H1 (cell line): ENCODE measurements at regions not wholly inside any gene's neighbourhood (a gene's known extent, or its start where the extent isn't known, plus 50 kb on each side); places are given as distances from the start of the nearest gene placed in this dataset.

Source experiments
- CTCF ChIA-PET: fragments of 300-600 bp; sonication (Branson Sonifier 250); formaldehyde crosslinking; loops from one replicate; lab custom pipeline; 2021; ENCODE audit not compliant: partially characterized antibody; lab: Charles Lee
- POLR2A ChIA-PET: fragments of 300-600 bp; sonication (Branson Sonifier 250); formaldehyde crosslinking; loops from one replicate; lab custom pipeline; 2021; ENCODE audit warnings: inconsistent platforms; ENCODE audit not compliant: partially characterized antibody; lab: Charles Lee
- DNase-seq, 2 experiments: peaks; one replicate each; pipeline versions ENCODE4 v3.0.0 to v3.0.0-alpha.2; 2010 to 2022; ENCODE audit warnings: low spot score in 2 of 2, low read depth in 1 of 2, mixed read lengths in 1 of 2
- FAIRE-seq: peaks from 2 replicates; lab custom pipeline; 2011; peaks lifted over from hg19 to GRCh38; lab: Jason Lieb, UNC
- H2AFZ ChIP-seq: 2 replicates; pipeline ENCODE4 v1.8.1; 2012; ENCODE audit warnings: low read length, inconsistent platforms
- H2AK5ac ChIP-seq: 2 replicates; pipeline ENCODE4 v1.6.1; 2013; ENCODE audit warnings: low read depth, low read length
- H2BK120ac ChIP-seq: replicated peaks from 2 replicates; pipeline ENCODE3; 2013; ENCODE audit warnings: low read depth, low read length, inconsistent platforms
- H2BK12ac ChIP-seq: 2 replicates; pipeline ENCODE4 v1.6.1; 2013; ENCODE audit warnings: low read depth, low read length
- H2BK15ac ChIP-seq: 2 replicates; pipeline ENCODE4 v1.6.1; 2013; ENCODE audit warnings: low read length
- H2BK20ac ChIP-seq: 2 replicates; pipeline ENCODE4 v1.6.1; 2013; ENCODE audit warnings: low read length
- H2BK5ac ChIP-seq: 2 replicates; pipeline ENCODE4 v1.6.1; 2013; ENCODE audit warnings: low read depth, low read length
- H3K14ac ChIP-seq: 2 replicates; pipeline ENCODE4 v1.6.1; 2013; ENCODE audit warnings: inconsistent platforms; ENCODE audit not compliant: insufficient read length
- H3K18ac ChIP-seq: 2 replicates; pipeline ENCODE4 v1.6.1; 2013; ENCODE audit warnings: low read length; ENCODE audit errors: extremely low read depth
- H3K23ac ChIP-seq: 2 replicates; pipeline ENCODE4 v1.6.1; 2013; ENCODE audit warnings: inconsistent platforms; ENCODE audit not compliant: insufficient read length
- H3K23me2 ChIP-seq: 2 replicates; pipeline ENCODE4 v1.6.1; 2013; ENCODE audit warnings: low read depth, low read length
- H3K27ac ChIP-seq: 2 replicates; pipeline ENCODE4 v1.6.1; 2011; ENCODE audit warnings: low read depth, low read length, inconsistent platforms
- H3K27me3 ChIP-seq, 4 experiments: replicated peaks in 1 of 4; 1 replicate in 1 of 4; 2 replicates in 3 of 4; pipeline versions ENCODE4 v1.6.1 to v1.8.1; 2011 to 2013; ENCODE audit warnings: low read length in 3 of 4, mild to moderate bottlenecking in 3 of 4, inconsistent platforms in 2 of 4, mixed read lengths in 2 of 4, moderate library complexity in 1 of 4; ENCODE audit not compliant: control insufficient read depth in 3 of 4, insufficient read depth in 3 of 4; ENCODE audit errors: extremely low read depth in 1 of 4
- H3K36me3 ChIP-seq, 4 experiments: 2 replicates each; pipeline versions ENCODE4 v1.6.1 to v1.8.1; 2011 to 2013; ENCODE audit warnings: mild to moderate bottlenecking in 4 of 4, low read length in 3 of 4, moderate library complexity in 2 of 4, control low read depth in 1 of 4, inconsistent platforms in 1 of 4; ENCODE audit not compliant: insufficient read depth in 4 of 4, control insufficient read depth in 2 of 4
- H3K4ac ChIP-seq: replicated peaks from 2 replicates; pipeline ENCODE3; 2013; ENCODE audit warnings: low read length, low read depth, mixed read lengths, inconsistent platforms; ENCODE audit not compliant: insufficient read length
- H3K4me1 ChIP-seq, 4 experiments: replicated peaks in 1 of 4; 1 replicate in 1 of 4; 2 replicates in 3 of 4; pipeline versions ENCODE4 v1.6.1 to v1.8.1; 2011 to 2013; ENCODE audit warnings: low read length in 3 of 4, inconsistent platforms in 2 of 4, mixed read lengths in 1 of 4; ENCODE audit not compliant: insufficient read depth in 4 of 4, control insufficient read depth in 3 of 4
- H3K4me2 ChIP-seq, 2 experiments: 2 replicates each; pipeline versions ENCODE4 v1.6.1 to v1.8.1; 2011 to 2013; ENCODE audit warnings: low read depth in 2 of 2, low read length in 2 of 2, control low read depth in 1 of 2, inconsistent platforms in 1 of 2, mild to moderate bottlenecking in 1 of 2; ENCODE audit not compliant: insufficient read depth in 1 of 2
- H3K4me3 ChIP-seq, 4 experiments: fragments of 200-600, 300-600 bp in 1 of 4; sonication (generic), shearing (Covaris generic), sonication (Bioruptor Twin) in 1 of 4; 2 replicates each; pipeline versions ENCODE4 v1.5.1 to v1.8.1; 2011 to 2016; ENCODE audit warnings: low read length in 4 of 4, low read depth in 3 of 4, control low read depth in 2 of 4, inconsistent platforms in 2 of 4, mild to moderate bottlenecking in 2 of 4, mixed read lengths in 1 of 4, moderate library complexity in 1 of 4; ENCODE audit not compliant: insufficient read depth in 2 of 4; ENCODE audit errors: extremely low read depth in 1 of 4
- H3K56ac ChIP-seq: replicated peaks from 2 replicates; pipeline ENCODE3; 2013; ENCODE audit warnings: low read depth, mild to moderate bottlenecking, mixed read lengths, low read length, inconsistent platforms; ENCODE audit not compliant: insufficient read length
- H3K79me1 ChIP-seq: 2 replicates; pipeline ENCODE4 v1.6.1; 2013; ENCODE audit warnings: low read depth, low read length, control low read depth
- H3K79me2 ChIP-seq, 2 experiments: 2 replicates each; pipeline versions ENCODE4 v1.6.1 to v1.8.1; 2012 to 2013; ENCODE audit warnings: low read length in 2 of 2, mild to moderate bottlenecking in 2 of 2, inconsistent platforms in 1 of 2; ENCODE audit not compliant: insufficient read depth in 2 of 2, control insufficient read depth in 1 of 2
- H3K9ac ChIP-seq, 4 experiments: replicated peaks in 1 of 4; 1 replicate in 1 of 4; 2 replicates in 3 of 4; pipeline versions ENCODE4 v1.6.1 to v1.8.1; 2011 to 2013; ENCODE audit warnings: low read depth in 3 of 4, low read length in 3 of 4, control low read depth in 2 of 4, mild to moderate bottlenecking in 2 of 4, moderate library complexity in 2 of 4, inconsistent platforms in 1 of 4; ENCODE audit errors: extremely low read depth in 1 of 4
- H3K9me3 ChIP-seq, 2 experiments: 2 replicates each; pipeline versions ENCODE4 v1.6.1 to v1.8.1; 2012 to 2013; ENCODE audit warnings: mild to moderate bottlenecking in 2 of 2, moderate library complexity in 2 of 2, control low read depth in 1 of 2, inconsistent platforms in 1 of 2, low read depth in 1 of 2, low read length in 1 of 2, mixed read lengths in 1 of 2; ENCODE audit not compliant: insufficient read depth in 2 of 2
- H4K20me1 ChIP-seq, 2 experiments: replicated peaks in 1 of 2; 2 replicates each; pipeline versions ENCODE3 to v1.8.1; 2011 to 2013; ENCODE audit warnings: inconsistent platforms in 2 of 2, low read length in 2 of 2, mild to moderate bottlenecking in 1 of 2; ENCODE audit not compliant: insufficient read depth in 2 of 2, control insufficient read depth in 1 of 2
- H4K5ac ChIP-seq: 2 replicates; pipeline ENCODE4 v1.6.1; 2013; ENCODE audit warnings: low read length, low read depth, mixed read lengths, inconsistent platforms; ENCODE audit not compliant: insufficient read length
- H4K8ac ChIP-seq: 2 replicates; pipeline ENCODE4 v1.8.0; 2013; ENCODE audit warnings: mild to moderate bottlenecking, moderate library complexity, low read length, inconsistent platforms; ENCODE audit not compliant: insufficient read depth; ENCODE audit errors: extremely low read depth
- H4K91ac ChIP-seq: replicated peaks from 2 replicates; pipeline ENCODE3; 2013; ENCODE audit warnings: low read length, mixed read lengths, inconsistent platforms; ENCODE audit not compliant: insufficient read length
- SIX5 ChIP-seq: IDR thresholded peaks from 2 replicates; pipeline ENCODE4 v1.6.1; 2011; ENCODE audit warnings: mild to moderate bottlenecking, low read depth, low read length
- WGBS, 2 experiments: shearing (Covaris generic) in 1 of 2; methylation state at CpG; one replicate each; pipeline versions ENCODE4 v1.1.6 to v1.1.7; 2013 to 2015; ENCODE audit warnings: low lambda C conversion rate in 2 of 2, mixed read lengths in 2 of 2, inconsistent platforms in 1 of 2, low coverage in 1 of 2, missing lambda C conversion rate in 1 of 2; ENCODE audit not compliant: insufficient replicate concordance in 2 of 2, insufficient coverage in 1 of 2, insufficient read length in 1 of 2; ENCODE audit errors: extremely low coverage in 1 of 2, missing lambda C conversion rate in 1 of 2; 5-methylcytosine and 5-hydroxymethylcytosine counted together

DNA sequence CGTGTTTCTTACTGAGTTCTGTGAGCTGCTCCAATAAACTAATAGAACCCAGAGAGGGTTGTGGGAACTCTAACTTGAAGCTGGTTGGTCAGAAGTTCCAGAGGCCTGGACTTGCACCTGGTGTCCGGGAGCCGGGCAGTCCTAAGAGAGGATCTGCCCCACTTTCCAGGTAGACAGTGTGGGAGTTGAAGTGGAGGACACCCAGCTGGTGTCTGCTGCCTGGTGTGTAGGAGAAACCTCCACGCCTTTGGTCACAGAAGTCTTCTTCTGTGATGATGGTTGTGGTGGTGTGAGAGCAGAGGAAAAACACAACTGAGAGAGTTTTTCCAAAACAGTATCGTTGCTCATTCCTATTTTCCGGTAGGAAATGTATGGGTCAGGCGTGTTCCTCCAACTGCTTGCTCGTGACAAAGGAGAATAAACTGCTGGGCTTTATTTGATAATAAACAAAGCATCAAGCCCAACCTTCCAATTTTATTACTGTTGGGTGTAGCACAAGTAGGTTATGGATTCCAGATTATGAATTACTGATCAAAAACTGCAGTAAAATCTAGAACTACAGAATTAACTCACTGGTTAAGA, 137.0 kb downstream of the KLF13 start:
- no peak overlapping the region for H3K4me3 ChIP-seq
- H4K91ac ChIP-seq: no peak overlapping the region
- H2BK5ac ChIP-seq: no peak overlapping the region
- no peaks in the 10 kb centered on the region for H3K36me3 ChIP-seq
- H3K79me1 ChIP-seq: no peaks in the 10 kb centered on the region
- no peak overlapping the region for H3K27ac ChIP-seq
- H2AFZ ChIP-seq: no peak overlapping the region
- H4K20me1 ChIP-seq: no peaks in the 10 kb centered on the region
- H3K23ac ChIP-seq: no peak overlapping the region
- no peak overlapping the region for H3K4me2 ChIP-seq
- H3K18ac ChIP-seq: no peak overlapping the region
- H2BK12ac ChIP-seq: no peak overlapping the region
- no peak overlapping the region for H2BK120ac ChIP-seq
- H4K5ac ChIP-seq: no peak overlapping the region
- DNase-seq: no peak
- no peak overlapping the region for H3K14ac ChIP-seq
- H4K8ac ChIP-seq: no peak overlapping the region
- H3K4me1 ChIP-seq: no peaks in the 10 kb centered on the region; a peak in 1 of 7 replicates
- H2BK20ac ChIP-seq: no peak overlapping the region
- CTCF ChIA-PET: interaction anchor here (0.6 to 12.6 kb wide), 7 partner anchors 9 to 253 kb away, joined by 3 to 98 read pairs (median 4); no protein-coding TSS in a partner anchor
- H3K9me3 ChIP-seq: no peaks in the 10 kb centered on the region
- no peak overlapping the region for H2BK15ac ChIP-seq
- no peak overlapping the region for H2AK5ac ChIP-seq
- H3K23me2 ChIP-seq: no peaks in the 10 kb centered on the region
- H3K9ac ChIP-seq: no peak overlapping the region
- H3K56ac ChIP-seq: no peak overlapping the region
- no peak for FAIRE-seq
- H3K27me3 ChIP-seq: no peaks in the 10 kb centered on the region; a peak in 1 of 7 replicates
- 86% methylated on average over 8 of the region's 8 CpGs; no CpG with 5 or more reads in 1 of the 2 experiments for WGBS, 2 experiments
- POLR2A ChIA-PET: no interaction called here
- no peaks in the 10 kb centered on the region for H3K79me2 ChIP-seq
- H3K4ac ChIP-seq: no peak overlapping the region
- TF ChIP-seq SIX5: no peak
